ENCODE measurements at regions not wholly inside any gene's neighbourhood (a gene's known extent, or its start where the extent isn't known, plus 50 kb on each side); places are given as distances from the start of the nearest gene placed in this dataset.

GRCh38 chr5:51664491-51665250, 281.4 kb downstream of the ISL1 start:
- Histone ChIP-seq H2AFZ (ENCODE audit: low read depth, low read length) (no peak overlapping the region), H3K27me3 (ENCODE audit: insufficient read depth, low read depth, low read length) (no peaks in the 10 kb centered on the region), H3K27ac (ENCODE audit: low read length) (peak overlapping the region; percentile 94), H3F3A (ENCODE audit: insufficient read depth, low read length, poor library complexity, severe bottlenecking) (peaks cover 3% of the 10 kb centered on the region), H3K9me2 (ENCODE audit: insufficient read depth, low read length) (no peaks in the 10 kb centered on the region), H3K4me2 (ENCODE audit: low read length) (peak overlapping the region; percentile 69), H3K4me3 (ENCODE audit: low read length) (peak overlapping the region; percentile 65), H4K20me1 (ENCODE audit: insufficient read depth) (no peaks in the 10 kb centered on the region), H3K79me2 (replicated peaks; ENCODE audit: insufficient read depth, low read length) (no peaks in the 10 kb centered on the region), H3K36me3 (ENCODE audit: insufficient read depth, low read length) (no peaks in the 10 kb centered on the region), H3K9me3 (ENCODE audit: low read length) (no peaks in the 10 kb centered on the region), H3K9ac (ENCODE audit: low read length) (peak overlapping the region; percentile 66)
- TF ChIP-seq EZH2 (IDR thresholded peaks at IDR 0.05; ENCODE audit: borderline replicate concordance, insufficient read depth, low read length, poor library complexity, severe bottlenecking), result no peak
- peak; percentile 100 for TF ChIP-seq EP300 (conservative IDR thresholded peaks at IDR 0.05; ENCODE audit: poor library complexity, severe bottlenecking)
- TF ChIP-seq, protein P1, sequence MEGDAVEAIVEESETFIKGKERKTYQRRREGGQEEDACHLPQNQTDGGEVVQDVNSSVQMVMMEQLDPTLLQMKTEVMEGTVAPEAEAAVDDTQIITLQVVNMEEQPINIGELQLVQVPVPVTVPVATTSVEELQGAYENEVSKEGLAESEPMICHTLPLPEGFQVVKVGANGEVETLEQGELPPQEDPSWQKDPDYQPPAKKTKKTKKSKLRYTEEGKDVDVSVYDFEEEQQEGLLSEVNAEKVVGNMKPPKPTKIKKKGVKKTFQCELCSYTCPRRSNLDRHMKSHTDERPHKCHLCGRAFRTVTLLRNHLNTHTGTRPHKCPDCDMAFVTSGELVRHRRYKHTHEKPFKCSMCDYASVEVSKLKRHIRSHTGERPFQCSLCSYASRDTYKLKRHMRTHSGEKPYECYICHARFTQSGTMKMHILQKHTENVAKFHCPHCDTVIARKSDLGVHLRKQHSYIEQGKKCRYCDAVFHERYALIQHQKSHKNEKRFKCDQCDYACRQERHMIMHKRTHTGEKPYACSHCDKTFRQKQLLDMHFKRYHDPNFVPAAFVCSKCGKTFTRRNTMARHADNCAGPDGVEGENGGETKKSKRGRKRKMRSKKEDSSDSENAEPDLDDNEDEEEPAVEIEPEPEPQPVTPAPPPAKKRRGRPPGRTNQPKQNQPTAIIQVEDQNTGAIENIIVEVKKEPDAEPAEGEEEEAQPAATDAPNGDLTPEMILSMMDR (IDR thresholded peaks at IDR 0.05; ENCODE audit: poor library complexity, severe bottlenecking), result no peak
- TF ChIP-seq SMC3 (conservative IDR thresholded peaks at IDR 0.05; ENCODE audit: poor library complexity), result no peak
- no peak for TF ChIP-seq MXI1 (conservative IDR thresholded peaks at IDR 0.05; ENCODE audit: poor library complexity, severe bottlenecking)
- no peak for TF ChIP-seq RAD21 (conservative IDR thresholded peaks at IDR 0.05)
- TF ChIP-seq POLR2AphosphoS5 (IDR thresholded peaks at IDR 0.05), result peak; percentile 78
- TF ChIP-seq REST (IDR thresholded peaks at IDR 0.05; ENCODE audit: borderline replicate concordance), result peak; percentile 96

- Histone ChIP-seq H4K20me1 (ENCODE audit: insufficient read depth) (no peaks in the 10 kb centered on the region), H3K79me2 (replicated peaks; ENCODE audit: insufficient read depth, low read length) (no peaks in the 10 kb centered on the region), H3K36me3 (ENCODE audit: insufficient read depth, low read length) (no peaks in the 10 kb centered on the region), H3K4me3 (ENCODE audit: low read length) (peak overlapping the region; percentile 17), H2AFZ (ENCODE audit: low read depth, low read length) (no peak overlapping the region), H3K4me2 (ENCODE audit: low read length) (peak overlapping the region; percentile 21), H3K27ac (ENCODE audit: low read length) (peak overlapping the region; percentile 94), H3K9me2 (ENCODE audit: insufficient read depth, low read length) (no peaks in the 10 kb centered on the region), H3K9ac (ENCODE audit: low read length) (no peak overlapping the region), H3K27me3 (ENCODE audit: insufficient read depth, low read depth, low read length) (no peaks in the 10 kb centered on the region), H3F3A (ENCODE audit: insufficient read depth, low read length, poor library complexity, severe bottlenecking) (peaks cover 3% of the 10 kb centered on the region), H3K9me3 (ENCODE audit: low read length) (no peaks in the 10 kb centered on the region)
- TF ChIP-seq SMC3 (conservative IDR thresholded peaks at IDR 0.05; ENCODE audit: poor library complexity) (no peak), POLR2AphosphoS5 (IDR thresholded peaks at IDR 0.05) (peak; percentile 51), EP300 (conservative IDR thresholded peaks at IDR 0.05; ENCODE audit: poor library complexity, severe bottlenecking) (peak; percentile 55)
Observed at GRCh38 chr5:51665251-51665593, 282.0 kb downstream of the ISL1 start.

Measured in neural cell (in vitro differentiated cells).